Activated naive CD4-positive, alpha-beta T cell treated with anti-CD3 and anti-CD28 coated beads, Interleukin-2, amount 50 U/mL, for 72 hours (primary cell): ENCODE measurements at regions not wholly inside any gene's neighbourhood (a gene's known extent, or its start where the extent isn't known, plus 50 kb on each side); places are given as distances from the start of the nearest gene placed in this dataset.

Experiments used
- ATAC-seq, 2 donors: fragments of 150-1000 bp; cut with Tn5 transposase; 2 replicates each; pipeline ENCODE4 v1.10.0; 2021; ENCODE audit warnings: mild to moderate bottlenecking in 2 of 2, moderate library complexity in 2 of 2
- DNase-seq, 2 donors: peaks; one replicate each; pipeline ENCODE4 v3.0.0; 2021 to 2022; ENCODE audit warnings: low spot score in 2 of 2
- H3K27ac Mint-ChIP-seq, 2 donors: one replicate each; pipeline ENCODE4 v1.8.0; 2022; ENCODE audit warnings: mild to moderate bottlenecking in 2 of 2, mixed read lengths in 2 of 2
- H3K36me3 Mint-ChIP-seq, 2 donors: one replicate each; pipeline ENCODE4 v1.8.0; 2022; ENCODE audit warnings: mixed read lengths in 2 of 2
- H3K9me3 Mint-ChIP-seq, 2 donors: one replicate each; pipeline ENCODE4 v1.8.0; 2022; ENCODE audit warnings: mixed read lengths in 2 of 2

- Mint-ChIP-seq H3K9me3 (no peaks in the 10 kb centered on the region), H3K27ac (no peak overlapping the region), H3K36me3 (no peaks in the 10 kb centered on the region)
- DNase-seq (no peak), ATAC-seq (no peak)
These were observed 57.2 kb upstream of the VIPR2 start for GRCh38 chr7:159201722-159202330.

- ATAC-seq (no peak), DNase-seq (no peak)
- Mint-ChIP-seq H3K27ac (no peak overlapping the region), H3K36me3 (no peaks in the 10 kb centered on the region), H3K9me3 (no peaks in the 10 kb centered on the region)
These were observed 55.8 kb upstream of the VIPR2 start for GRCh38 chr7:159200421-159200820.

- Mint-ChIP-seq H3K27ac (peak overlapping the region; percentile 44 to 86), H3K9me3 (no peaks in the 10 kb centered on the region), H3K36me3 (no peaks in the 10 kb centered on the region)
- DNase-seq (no peak), ATAC-seq (no peak)
These were observed 53.5 kb upstream of the VIPR2 start for GRCh38 chr7:159198016-159198724.

- peak in 1 of 2 donors; percentile 42 for DNase-seq
- no peaks in the 10 kb centered on the region for H3K36me3 Mint-ChIP-seq
- ATAC-seq: peak; percentile 87 to 95
- peak overlapping the region; percentile 86 to 91 for H3K27ac Mint-ChIP-seq
- H3K9me3 Mint-ChIP-seq: no peaks in the 10 kb centered on the region
These were observed 52.7 kb upstream of the VIPR2 start for GRCh38 chr7:159197066-159197975.

GRCh38 chr7:159196584-159196983 lies 51.9 kb upstream of the VIPR2 start:
- Mint-ChIP-seq H3K27ac (peak overlapping the region; percentile 86 to 91), H3K36me3 (no peaks in the 10 kb centered on the region), H3K9me3 (no peaks in the 10 kb centered on the region)
- no peak for ATAC-seq
- DNase-seq: no peak

GRCh38 chr7:159195946-159196345 lies 51.3 kb upstream of the VIPR2 start:
- H3K36me3 Mint-ChIP-seq: no peaks in the 10 kb centered on the region
- no peaks in the 10 kb centered on the region for H3K9me3 Mint-ChIP-seq
- DNase-seq (no peak), ATAC-seq (peak in 1 of 2 donors; percentile 25)
- no peak overlapping the region for H3K27ac Mint-ChIP-seq
